Prostate gland (tissue), 2 donors: ENCODE measurements at regions not wholly inside any gene's neighbourhood (a gene's known extent, or its start where the extent isn't known, plus 50 kb on each side); places are given as distances from the start of the nearest gene placed in this dataset.

Experiments used
- CTCF ChIP-seq, 4 experiments: fragments of 200-600 bp in 2 of 4; fragments of 450-650 bp in 2 of 4; sonication (generic) in 2 of 4; IDR thresholded peaks; 1 replicate in 3 of 4; 2 replicates in 1 of 4; pipeline ENCODE4 v1.5.1; 2016 to 2019; ENCODE audit warnings: antibody characterized with exemption in 4 of 4, mild to moderate bottlenecking in 2 of 4, moderate library complexity in 2 of 4
- POLR2A ChIP-seq: fragments of 450-650 bp; IDR thresholded peaks from one replicate; pipeline ENCODE4 v1.6.1; 2016; ENCODE audit warnings: antibody characterized with exemption, mild to moderate bottlenecking
- POLR2AphosphoS5 ChIP-seq: sonication (generic); formaldehyde crosslinking; IDR thresholded peaks from one replicate; pipeline ENCODE4 v1.6.1; 2017; ENCODE audit warnings: antibody characterized with exemption

GRCh38 chr2:54030396-54030741 is 59.6 kb upstream of the PSME4 start:
- TF ChIP-seq CTCF (IDR thresholded peaks at IDR 0.05) (no peak), POLR2A (no peak), POLR2AphosphoS5 (no peak)
